Glutamatergic neuron (in vitro differentiated cells): ENCODE measurements at regions not wholly inside any gene's neighbourhood (a gene's known extent, or its start where the extent isn't known, plus 50 kb on each side); places are given as distances from the start of the nearest gene placed in this dataset.

Source experiments
- DNase-seq: peaks from one replicate; pipeline ENCODE4 v3.0.0; 2022
- H3K27ac Mint-ChIP-seq: one replicate; pipeline ENCODE4 v1.8.0; 2020; ENCODE audit warnings: mild to moderate bottlenecking, mixed read lengths, inconsistent platforms; ENCODE audit not compliant: unreplicated experiment
- H3K27me3 Mint-ChIP-seq: one replicate; pipeline ENCODE4 v1.8.0; 2020; ENCODE audit warnings: mild to moderate bottlenecking, moderate library complexity, mixed read lengths, inconsistent platforms; ENCODE audit not compliant: unreplicated experiment
- H3K36me3 Mint-ChIP-seq: one replicate; pipeline ENCODE4 v1.8.0; 2020; ENCODE audit warnings: mild to moderate bottlenecking, mixed read lengths, inconsistent platforms; ENCODE audit not compliant: unreplicated experiment
- H3K4me1 Mint-ChIP-seq: one replicate; pipeline ENCODE4 v1.8.0; 2020; ENCODE audit warnings: mild to moderate bottlenecking, low read depth, mixed read lengths, inconsistent platforms; ENCODE audit not compliant: unreplicated experiment
- H3K4me3 Mint-ChIP-seq: one replicate; pipeline ENCODE4 v1.8.0; 2020; ENCODE audit warnings: mild to moderate bottlenecking, mixed read lengths, inconsistent platforms; ENCODE audit not compliant: unreplicated experiment
- H3K9me3 Mint-ChIP-seq: one replicate; pipeline ENCODE4 v1.8.0; 2020; ENCODE audit warnings: mild to moderate bottlenecking, moderate library complexity, mixed read lengths, inconsistent platforms; ENCODE audit not compliant: unreplicated experiment
- CTCF ChIP-seq: fragments of 200-600 bp; sonication (generic); IDR thresholded peaks from one replicate; pipeline ENCODE4 v1.5.0; 2021; ENCODE audit not compliant: partially characterized antibody, unreplicated experiment

GRCh38 chr13:33636955-33637670 lies 180.8 kb upstream of the RFC3 start:
- no peak for TF ChIP-seq CTCF

GRCh38 chr13:33637978-33638743 lies 179.8 kb upstream of the RFC3 start:
- Mint-ChIP-seq H3K27ac (no peak overlapping the region), H3K4me3 (no peak overlapping the region), H3K4me1 (peaks cover 3% of the 10 kb centered on the region), H3K36me3 (no peaks in the 10 kb centered on the region), H3K27me3 (no peaks in the 10 kb centered on the region), H3K9me3 (no peaks in the 10 kb centered on the region)
- TF ChIP-seq CTCF: no peak
- DNase-seq: no peak

More at GRCh38 chr13:33636955-33637670, 180.8 kb upstream of the RFC3 start:
- H3K4me3 Mint-ChIP-seq: no peak overlapping the region
- H3K27me3 Mint-ChIP-seq: no peaks in the 10 kb centered on the region
- no peak overlapping the region for H3K27ac Mint-ChIP-seq
- H3K4me1 Mint-ChIP-seq: peaks cover 3% of the 10 kb centered on the region
- H3K9me3 Mint-ChIP-seq: no peaks in the 10 kb centered on the region
- DNase-seq: no peak
- no peaks in the 10 kb centered on the region for H3K36me3 Mint-ChIP-seq

- Mint-ChIP-seq H3K4me1 (peaks cover 3% of the 10 kb centered on the region), H3K36me3 (no peaks in the 10 kb centered on the region), H3K27ac (no peak overlapping the region), H3K4me3 (no peak overlapping the region), H3K27me3 (no peaks in the 10 kb centered on the region), H3K9me3 (no peaks in the 10 kb centered on the region)
- no peak for TF ChIP-seq CTCF
- DNase-seq: no peak
These were observed 178.8 kb upstream of the RFC3 start for GRCh38 chr13:33639158-33639557.

GRCh38 chr13:33639626-33640080 lies 178.3 kb upstream of the RFC3 start:
- no peaks in the 10 kb centered on the region for H3K27me3 Mint-ChIP-seq
- no peaks in the 10 kb centered on the region for H3K36me3 Mint-ChIP-seq
- no peak overlapping the region for H3K27ac Mint-ChIP-seq
- no peaks in the 10 kb centered on the region for H3K9me3 Mint-ChIP-seq
- H3K4me1 Mint-ChIP-seq: peaks cover 7% of the 10 kb centered on the region
- DNase-seq: no peak
- H3K4me3 Mint-ChIP-seq: no peak overlapping the region
- TF ChIP-seq CTCF: no peak

- Mint-ChIP-seq H3K4me1 (peaks cover 8% of the 10 kb centered on the region), H3K4me3 (no peak overlapping the region), H3K36me3 (no peaks in the 10 kb centered on the region), H3K9me3 (no peaks in the 10 kb centered on the region), H3K27me3 (no peaks in the 10 kb centered on the region), H3K27ac (no peak overlapping the region)
- no peak for TF ChIP-seq CTCF
- no peak for DNase-seq
These were observed 177.1 kb upstream of the RFC3 start for GRCh38 chr13:33640832-33641231.
